GM19043 (cell line): ENCODE measurements at regions not wholly inside any gene's neighbourhood (a gene's known extent, or its start where the extent isn't known, plus 50 kb on each side); places are given as distances from the start of the nearest gene placed in this dataset.
"Not testable (repeated sequence)": the region's sequence is repeated elsewhere in the genome, so short reads cannot be mapped to it uniquely, and the experiment has no call there.

ENCODE experiments used
- ATAC-seq: cut with Tn5 transposase; IDR thresholded peaks from one replicate; pipeline ENCODE4 v1.9.1; 2021; ENCODE audit warnings: low read depth; ENCODE audit not compliant: unreplicated experiment

- not testable (repeated sequence) for ATAC-seq
These were observed 391.4 kb downstream of the BCKDHB start for GRCh38 chr6:80497696-80498486.

DNA sequence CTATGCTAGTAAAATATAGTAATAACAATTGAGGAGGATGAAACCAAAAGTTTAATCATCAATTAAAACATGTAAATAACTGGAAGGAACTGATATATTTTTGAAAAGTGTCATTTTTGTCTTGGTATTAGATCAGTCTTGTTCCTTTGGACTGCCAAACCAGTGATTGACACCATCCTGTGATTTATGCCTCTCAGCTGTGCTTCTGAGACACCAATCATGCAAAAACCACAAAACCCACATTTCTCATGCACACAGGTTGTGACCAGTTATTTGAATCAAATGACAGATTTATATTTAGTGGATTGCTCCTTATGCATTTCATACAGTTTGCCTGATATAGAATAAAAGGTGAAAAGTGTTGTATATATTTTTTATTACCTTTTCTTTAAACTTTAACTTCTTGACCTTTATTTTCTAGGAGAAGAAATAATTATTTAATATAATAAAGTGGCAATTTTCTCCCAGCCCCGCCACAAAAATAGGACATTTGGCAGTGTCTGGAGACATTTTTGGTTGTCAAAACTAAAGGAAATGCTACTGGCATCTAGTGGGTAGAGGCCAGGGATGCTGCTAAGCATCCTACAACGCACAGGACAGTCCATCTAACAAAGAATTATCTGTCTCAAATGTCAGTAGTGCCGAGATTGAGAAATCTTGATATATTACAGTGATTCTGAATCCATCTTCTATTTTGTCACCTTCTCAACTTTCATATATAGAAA lies 383.6 kb downstream of the BCKDHB start:
- ATAC-seq: no peak

GRCh38 chr6:80488190-80488589 lies 381.7 kb downstream of the BCKDHB start:
- no peak for ATAC-seq

DNA sequence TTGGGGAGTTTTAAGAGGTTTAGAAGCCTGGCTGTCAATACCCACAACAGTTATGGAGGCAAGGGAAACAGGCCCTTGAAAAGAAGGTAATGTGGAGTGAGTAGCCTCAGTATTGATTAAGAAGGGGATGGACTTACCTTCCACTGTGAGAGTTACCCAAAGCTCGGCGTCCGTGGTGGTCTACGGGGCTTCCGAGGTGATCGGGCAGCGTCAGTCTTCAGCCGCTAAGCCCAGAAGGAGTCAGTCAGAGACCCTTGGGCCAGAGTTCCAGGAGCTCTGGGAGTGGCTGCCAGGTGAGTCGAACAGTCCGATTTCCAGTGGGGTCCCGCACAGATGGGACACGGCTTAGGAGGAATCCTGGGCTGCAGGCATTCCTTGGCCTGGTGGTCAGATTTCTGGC lies 379.0 kb downstream of the BCKDHB start:
- not testable (repeated sequence) for ATAC-seq

DNA sequence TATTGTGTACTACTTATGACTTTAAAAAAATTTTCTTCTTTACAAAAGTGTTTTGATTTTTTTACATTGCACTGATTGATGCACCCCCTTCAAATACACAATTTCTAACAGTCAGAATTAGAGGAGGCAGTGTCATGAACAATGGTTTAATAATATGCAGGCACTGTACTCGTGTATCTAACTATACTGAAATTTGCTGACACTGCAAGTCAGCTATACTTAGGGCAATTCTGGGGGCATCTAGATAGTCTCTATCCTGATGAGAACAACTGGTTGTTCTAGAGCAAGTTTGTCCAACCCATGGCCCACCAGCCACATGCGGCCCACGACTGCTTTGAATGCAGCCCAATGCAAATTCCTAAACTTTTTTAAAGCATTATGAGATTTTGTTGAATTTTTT lies 375.6 kb downstream of the BCKDHB start:
- no peak for ATAC-seq

DNA sequence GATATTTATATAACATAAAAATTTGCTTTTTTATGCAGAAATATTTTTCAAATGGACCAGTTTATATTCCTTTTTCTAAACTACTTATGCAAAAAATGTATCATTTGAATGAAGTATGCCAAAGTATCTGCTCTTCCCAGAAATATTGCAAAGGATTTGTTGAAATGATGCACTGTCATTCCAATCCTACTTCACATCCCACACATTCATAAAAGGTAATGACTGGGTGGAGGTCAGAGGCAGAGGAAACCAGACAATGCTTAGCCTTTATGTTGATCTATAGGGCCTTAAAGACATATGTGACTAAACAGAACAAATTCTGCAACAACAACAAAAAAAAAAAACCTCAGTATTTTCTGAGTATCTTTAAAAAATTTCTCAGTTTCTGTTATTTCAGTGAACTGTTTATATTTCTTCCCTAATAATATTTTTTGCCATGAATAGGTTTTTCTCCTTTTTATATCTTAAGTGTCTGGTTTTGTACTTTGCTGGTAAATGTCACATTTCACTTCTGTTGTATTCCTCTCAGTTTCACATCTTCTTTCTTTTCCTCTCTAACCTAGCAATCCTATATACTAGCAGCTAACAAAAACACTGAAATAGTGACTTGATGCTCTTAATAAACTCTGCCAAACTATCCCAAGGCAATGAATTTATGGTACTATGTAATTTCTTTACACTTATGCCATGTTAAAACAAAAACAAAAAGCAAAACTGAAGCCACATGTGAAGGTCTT lies 374.1 kb downstream of the BCKDHB start:
- ATAC-seq: no peak

DNA sequence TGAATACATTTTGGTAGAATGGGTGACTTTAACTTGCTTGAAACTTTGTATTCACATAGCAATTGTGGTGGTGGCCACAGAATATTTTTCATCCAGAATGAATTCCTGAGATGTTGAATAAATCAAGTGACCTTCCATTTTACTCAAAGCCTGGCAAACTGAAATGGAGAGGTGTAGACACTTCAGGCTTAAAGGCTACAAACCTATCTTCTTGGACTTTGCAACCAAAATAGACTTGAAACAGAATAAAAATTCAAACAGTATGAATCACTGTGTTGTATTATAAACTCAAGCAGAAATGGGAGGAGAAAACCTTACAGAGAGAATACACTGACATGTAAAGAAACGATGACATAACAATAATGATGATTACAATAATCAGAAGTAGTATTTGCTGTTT lies 371.6 kb downstream of the BCKDHB start:
- ATAC-seq: no peak

DNA sequence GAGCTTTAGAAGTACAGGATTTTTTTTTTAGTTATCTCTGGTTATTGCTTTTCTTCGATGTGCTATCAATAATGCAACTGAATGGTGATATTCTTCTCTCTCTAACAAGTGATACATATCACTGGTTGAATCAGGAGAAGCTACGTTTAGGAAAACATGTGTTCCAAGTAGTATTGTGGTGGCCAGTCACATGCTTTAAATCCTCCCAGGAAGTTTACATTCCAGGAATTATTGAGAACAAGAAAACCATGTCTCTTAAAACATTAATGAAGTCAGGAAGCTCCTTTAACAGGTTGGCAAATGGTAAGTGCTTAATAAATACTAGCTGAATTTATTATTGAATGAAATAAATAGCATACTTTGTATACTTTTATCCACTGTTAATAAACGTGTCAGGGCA lies 371.1 kb downstream of the BCKDHB start:
- ATAC-seq: no peak

DNA sequence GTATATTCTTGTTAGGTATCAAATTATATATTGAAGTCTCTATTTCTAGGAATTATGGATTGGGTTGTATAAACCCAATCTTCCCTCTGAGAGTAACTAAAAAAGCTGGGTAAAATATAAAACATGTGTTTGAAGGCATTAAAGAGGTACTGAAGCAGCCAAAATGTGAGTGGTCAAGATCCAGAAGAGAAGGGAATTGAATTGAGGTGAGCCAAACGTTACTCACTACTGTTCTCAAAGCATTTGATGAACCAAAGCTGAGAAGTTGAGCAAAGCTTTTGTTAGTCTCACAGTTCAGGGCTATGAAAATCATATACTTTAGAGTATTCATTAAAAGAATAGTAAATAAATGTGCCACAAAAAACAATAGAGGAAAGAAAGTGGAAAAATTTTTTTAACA lies 365.8 kb downstream of the BCKDHB start:
- no peak for ATAC-seq

- no peak for ATAC-seq
These were observed 363.5 kb downstream of the BCKDHB start for GRCh38 chr6:80469977-80470376.

GRCh38 chr6:80468398-80468797 lies 361.9 kb downstream of the BCKDHB start:
- no peak for ATAC-seq

- no peak for ATAC-seq
These were observed 360.9 kb downstream of the BCKDHB start for GRCh38 chr6:80467408-80467807.

DNA sequence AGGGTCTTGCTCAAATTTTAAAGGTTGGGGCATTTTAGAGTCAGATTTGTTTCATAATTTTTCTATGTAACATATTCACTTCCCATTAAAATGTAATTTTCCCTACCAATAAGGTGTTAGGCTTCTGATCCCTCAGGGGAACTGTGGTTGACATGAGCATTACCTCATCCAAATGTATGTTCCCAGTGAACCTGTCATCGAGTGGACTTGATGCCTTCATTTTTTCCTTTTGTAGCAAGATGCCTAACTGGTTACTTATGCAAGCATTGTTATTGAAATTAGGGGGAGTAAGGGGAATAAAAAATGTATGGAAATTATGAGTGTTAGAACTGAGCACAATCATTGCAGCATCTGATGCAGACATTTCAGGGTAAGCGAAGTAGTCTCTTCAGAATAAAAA lies 360.5 kb downstream of the BCKDHB start:
- no peak for ATAC-seq

GRCh38 chr6:80465513-80465912 lies 359.0 kb downstream of the BCKDHB start:
- ATAC-seq: no peak

DNA sequence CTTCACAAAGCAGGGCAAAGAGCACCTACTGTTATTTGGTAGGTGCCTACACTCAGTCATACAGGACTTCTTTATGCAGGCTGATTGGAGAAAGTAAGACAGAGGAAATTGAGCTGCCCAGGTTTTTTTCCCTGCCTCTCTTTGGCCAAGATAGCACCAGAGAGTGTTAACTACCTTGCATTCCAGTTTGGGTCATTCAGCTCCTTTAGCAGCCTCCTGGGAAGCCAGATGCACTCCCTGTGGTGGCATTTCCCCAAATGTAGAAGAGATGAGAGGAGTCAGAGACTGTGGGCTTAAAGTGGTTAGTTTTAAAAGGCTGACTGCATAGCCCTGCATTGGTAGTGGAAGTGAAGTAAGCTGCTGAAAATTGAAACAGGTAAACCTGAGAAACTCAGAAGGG lies 358.4 kb downstream of the BCKDHB start:
- ATAC-seq: no peak

DNA sequence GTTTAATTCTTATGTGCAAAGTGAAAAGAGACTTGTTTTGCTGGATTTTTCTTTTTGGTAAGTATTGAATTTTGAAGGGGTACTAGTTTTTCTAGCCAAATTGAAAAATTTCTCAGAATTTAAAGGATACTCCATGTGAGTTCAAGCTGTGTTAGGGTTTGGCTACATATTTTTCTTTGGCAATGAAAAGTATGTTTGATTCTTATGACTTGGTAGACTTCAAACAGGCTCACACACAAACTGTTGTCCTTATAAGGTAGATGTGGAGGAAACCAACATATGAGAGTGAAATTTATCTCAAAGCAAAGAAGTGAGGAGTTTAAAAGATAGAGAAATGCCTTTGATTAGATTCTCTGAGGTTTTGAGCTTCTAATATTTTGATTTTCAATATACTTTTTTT lies 356.7 kb downstream of the BCKDHB start:
- no peak for ATAC-seq

- ATAC-seq: no peak
These were observed 353.9 kb downstream of the BCKDHB start for GRCh38 chr6:80460257-80460865.

GRCh38 chr6:80457439-80457933 lies 351.0 kb downstream of the BCKDHB start:
- ATAC-seq: no peak

DNA sequence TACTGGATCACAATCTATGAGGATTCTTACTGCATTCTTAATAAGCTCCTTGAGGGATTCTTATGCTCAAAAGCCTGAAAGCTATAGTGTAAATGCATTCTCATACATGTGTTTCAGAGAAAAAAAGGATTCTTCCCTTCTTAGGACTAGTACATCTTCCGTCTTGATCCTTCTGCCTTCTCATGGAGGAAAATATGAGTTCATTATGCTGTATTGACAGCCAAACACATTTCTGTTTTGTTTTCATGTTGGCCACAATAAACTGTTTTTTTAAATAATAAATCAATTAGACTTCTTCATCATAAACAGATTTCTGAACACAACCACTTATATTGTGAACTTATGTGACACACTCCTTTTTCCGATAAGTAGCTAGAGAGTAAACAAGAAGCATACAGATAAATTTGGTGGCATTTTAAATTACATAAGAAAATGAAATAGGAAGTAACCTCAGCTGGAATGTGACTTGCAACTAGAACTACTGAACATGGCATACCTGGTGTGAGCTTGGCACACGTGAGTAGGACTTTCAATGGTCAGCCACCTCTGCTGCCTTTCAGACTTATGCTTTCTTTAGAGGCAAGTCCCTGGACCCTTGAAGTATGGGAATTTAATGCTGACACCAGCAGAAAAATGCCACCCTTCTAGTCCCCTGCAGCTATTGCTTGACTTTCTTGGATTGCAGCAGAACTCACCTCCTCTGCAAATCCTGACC lies 350.4 kb downstream of the BCKDHB start:
- no peak for ATAC-seq

GRCh38 chr6:80454661-80455365 lies 348.3 kb downstream of the BCKDHB start:
- ATAC-seq: no peak
